Spleen (tissue), 3 donors: ENCODE measurements at regions not wholly inside any gene's neighbourhood (a gene's known extent, or its start where the extent isn't known, plus 50 kb on each side); places are given as distances from the start of the nearest gene placed in this dataset.

Experiments used
- POLR2A ChIP-seq, 3 donors: fragments of 450-650 bp; IDR thresholded peaks; one replicate each; pipeline ENCODE4 v1.5.1; 2017; ENCODE audit warnings: antibody characterized with exemption in 3 of 3, mild to moderate bottlenecking in 1 of 3
- POLR2AphosphoS5 ChIP-seq, 3 donors: sonication (generic); formaldehyde crosslinking; IDR thresholded peaks; one replicate each; pipeline ENCODE4 v1.5.1; 2017; ENCODE audit warnings: antibody characterized with exemption in 3 of 3

DNA sequence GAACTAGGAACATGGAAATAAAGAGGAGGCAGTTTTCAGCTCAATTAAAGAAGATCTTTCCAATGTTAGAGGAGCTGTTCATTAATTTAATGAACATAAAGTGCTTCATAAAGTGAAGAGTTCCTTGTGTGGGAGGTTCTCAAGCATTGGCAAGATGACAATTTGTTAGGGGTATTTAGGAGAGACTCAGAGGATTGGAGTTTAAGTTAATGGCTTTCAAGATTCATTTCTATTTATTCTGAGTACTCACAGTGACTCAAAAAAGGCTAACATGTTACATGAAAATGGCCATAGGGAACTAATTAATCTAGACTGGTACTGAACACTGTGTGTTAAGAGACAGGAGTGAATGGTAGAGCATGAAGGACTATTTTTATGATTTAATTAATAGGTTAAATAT is 55.4 kb upstream of the CDH12 start:
- TF ChIP-seq POLR2AphosphoS5 (IDR thresholded peaks at IDR 0.05) (no peak), POLR2A (IDR thresholded peaks at IDR 0.05) (no peak)
